Loucy (cell line): ENCODE measurements at regions not wholly inside any gene's neighbourhood (a gene's known extent, or its start where the extent isn't known, plus 50 kb on each side); places are given as distances from the start of the nearest gene placed in this dataset.

Experiments used
- H2AFZ ChIP-seq: fragments of 200-600 bp; sonication (generic); 2 replicates; pipeline ENCODE4 v1.6.0; 2016; ENCODE audit warnings: antibody characterized with exemption, mild to moderate bottlenecking, low read length, moderate library complexity
- H3F3A ChIP-seq: fragments of 200-600 bp; 2 replicates; pipeline ENCODE4 v1.6.0; 2016; ENCODE audit warnings: antibody characterized with exemption, low read depth, mild to moderate bottlenecking
- H3K27me3 ChIP-seq: fragments of 200-600 bp; sonication (generic); 2 replicates; pipeline ENCODE4 v1.6.1; 2014; ENCODE audit warnings: low read length, mild to moderate bottlenecking; ENCODE audit not compliant: insufficient read depth, poor library complexity, severe bottlenecking
- H3K36me3 ChIP-seq: fragments of 200-600 bp; sonication (generic); 2 replicates; pipeline ENCODE4 v1.6.1; 2016; ENCODE audit warnings: low read length; ENCODE audit not compliant: insufficient read depth
- H3K4me1 ChIP-seq: fragments of 200-600 bp; sonication (generic); 2 replicates; pipeline ENCODE4 v1.5.1; 2014; ENCODE audit warnings: low read length, mild to moderate bottlenecking; ENCODE audit not compliant: insufficient read depth, poor library complexity, severe bottlenecking
- H3K4me2 ChIP-seq: fragments of 200-600 bp; sonication (generic); 2 replicates; pipeline ENCODE4 v1.6.0; 2014; ENCODE audit warnings: antibody characterized with exemption, low read length, low read depth, mild to moderate bottlenecking; ENCODE audit not compliant: poor library complexity, severe bottlenecking
- H3K4me3 ChIP-seq: fragments of 200-600 bp; sonication (generic); 2 replicates; pipeline ENCODE4 v1.5.1; 2014; ENCODE audit warnings: low read length, mild to moderate bottlenecking, mixed read lengths; ENCODE audit not compliant: poor library complexity, severe bottlenecking
- H3K79me2 ChIP-seq: fragments of 200-600 bp; sonication (generic); 2 replicates; pipeline ENCODE4 v1.6.1; 2014; ENCODE audit warnings: low read length; ENCODE audit not compliant: insufficient read depth
- H3K9ac ChIP-seq: fragments of 200-600 bp; sonication (generic); 2 replicates; pipeline ENCODE4 v1.6.0; 2014; ENCODE audit warnings: mild to moderate bottlenecking, low read depth, low read length, moderate library complexity; ENCODE audit not compliant: poor library complexity, severe bottlenecking
- H3K9me2 ChIP-seq: fragments of 200-600 bp; sonication (generic); replicated peaks from 2 replicates; pipeline ENCODE4 v1.6.1; 2016; ENCODE audit warnings: low read depth, low read length, mixed read lengths
- H3K9me3 ChIP-seq: fragments of 200-600 bp; sonication (generic); 2 replicates; pipeline ENCODE4 v1.6.1; 2014; ENCODE audit warnings: mild to moderate bottlenecking, antibody characterized with exemption, low read length, low read depth; ENCODE audit not compliant: insufficient read depth
- H4K20me1 ChIP-seq: fragments of 200-600 bp; sonication (generic); 2 replicates; pipeline ENCODE4 v1.6.0; 2014; ENCODE audit warnings: antibody characterized with exemption, low read length, mild to moderate bottlenecking; ENCODE audit not compliant: insufficient read depth, poor library complexity, severe bottlenecking
- EZH2phosphoT487 ChIP-seq: fragments of 200-600 bp; IDR thresholded peaks from 2 replicates; pipeline ENCODE4 v1.6.1; 2018; ENCODE audit warnings: antibody characterized with exemption, mild to moderate bottlenecking, moderate library complexity, borderline replicate concordance
- TF ChIP-seq, protein P1 (sequence below): fragments of 200-600 bp; sonication (generic); conservative IDR thresholded peaks from 2 replicates; pipeline ENCODE4 v1.5.1; 2014; ENCODE audit warnings: mild to moderate bottlenecking, antibody characterized with exemption, low read length

DNA sequence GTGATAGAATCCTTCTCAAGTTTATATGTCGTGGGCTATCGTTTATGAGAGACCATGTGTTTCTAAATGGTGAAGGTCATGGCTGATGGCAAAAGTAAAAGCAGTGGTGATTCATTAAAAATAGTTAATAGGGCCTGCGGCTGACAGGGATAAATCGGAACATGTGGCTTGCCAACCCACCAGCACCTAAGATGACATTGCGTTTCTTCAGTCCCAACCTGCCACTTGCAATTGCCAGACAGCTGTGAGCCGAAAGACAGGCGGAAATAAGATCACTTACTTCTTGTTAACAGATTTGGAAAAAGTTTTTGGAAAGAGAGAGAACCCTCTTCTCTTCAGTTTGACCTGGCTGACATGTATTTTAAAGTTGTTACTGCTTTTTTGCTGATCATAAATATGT is 131.5 kb upstream of the MPPED2 start:
- Histone ChIP-seq H3K27me3 (no peaks in the 10 kb centered on the region), H3K79me2 (no peaks in the 10 kb centered on the region), H3K4me2 (no peak overlapping the region), H2AFZ (no peak overlapping the region), H3K4me1 (no peaks in the 10 kb centered on the region), H3K36me3 (no peaks in the 10 kb centered on the region), H3F3A (no peaks in the 10 kb centered on the region), H3K9me3 (no peaks in the 10 kb centered on the region), H3K9me2 (no peaks in the 10 kb centered on the region), H3K9ac (no peak overlapping the region), H3K4me3 (no peak overlapping the region), H4K20me1 (no peaks in the 10 kb centered on the region)
- TF ChIP-seq EZH2phosphoT487, result no peak
- TF ChIP-seq, protein P1, sequence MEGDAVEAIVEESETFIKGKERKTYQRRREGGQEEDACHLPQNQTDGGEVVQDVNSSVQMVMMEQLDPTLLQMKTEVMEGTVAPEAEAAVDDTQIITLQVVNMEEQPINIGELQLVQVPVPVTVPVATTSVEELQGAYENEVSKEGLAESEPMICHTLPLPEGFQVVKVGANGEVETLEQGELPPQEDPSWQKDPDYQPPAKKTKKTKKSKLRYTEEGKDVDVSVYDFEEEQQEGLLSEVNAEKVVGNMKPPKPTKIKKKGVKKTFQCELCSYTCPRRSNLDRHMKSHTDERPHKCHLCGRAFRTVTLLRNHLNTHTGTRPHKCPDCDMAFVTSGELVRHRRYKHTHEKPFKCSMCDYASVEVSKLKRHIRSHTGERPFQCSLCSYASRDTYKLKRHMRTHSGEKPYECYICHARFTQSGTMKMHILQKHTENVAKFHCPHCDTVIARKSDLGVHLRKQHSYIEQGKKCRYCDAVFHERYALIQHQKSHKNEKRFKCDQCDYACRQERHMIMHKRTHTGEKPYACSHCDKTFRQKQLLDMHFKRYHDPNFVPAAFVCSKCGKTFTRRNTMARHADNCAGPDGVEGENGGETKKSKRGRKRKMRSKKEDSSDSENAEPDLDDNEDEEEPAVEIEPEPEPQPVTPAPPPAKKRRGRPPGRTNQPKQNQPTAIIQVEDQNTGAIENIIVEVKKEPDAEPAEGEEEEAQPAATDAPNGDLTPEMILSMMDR, result no peak

DNA sequence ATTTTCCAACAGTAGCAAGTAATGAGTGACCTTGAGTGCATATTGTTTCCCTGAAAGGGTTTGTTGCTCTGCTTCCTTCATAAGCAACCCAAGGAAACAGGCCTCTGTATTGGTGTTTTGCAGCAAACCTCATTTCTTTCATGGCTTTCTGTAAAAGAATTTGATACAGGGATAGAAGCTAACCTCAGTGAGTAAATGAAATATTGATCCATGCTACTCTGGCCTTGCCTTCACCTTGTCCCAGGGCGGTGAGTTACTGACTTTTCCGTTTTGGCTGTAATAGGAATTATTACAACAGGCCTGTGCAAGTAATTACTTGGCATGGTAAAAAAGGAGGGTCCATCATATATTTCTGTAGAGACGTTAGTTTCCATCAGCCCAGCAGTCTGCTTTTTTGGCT is 130.9 kb upstream of the MPPED2 start:
- TF ChIP-seq, protein P1, result no peak
- TF ChIP-seq EZH2phosphoT487, result no peak
- H3K9me3 ChIP-seq, result no peaks in the 10 kb centered on the region

DNA sequence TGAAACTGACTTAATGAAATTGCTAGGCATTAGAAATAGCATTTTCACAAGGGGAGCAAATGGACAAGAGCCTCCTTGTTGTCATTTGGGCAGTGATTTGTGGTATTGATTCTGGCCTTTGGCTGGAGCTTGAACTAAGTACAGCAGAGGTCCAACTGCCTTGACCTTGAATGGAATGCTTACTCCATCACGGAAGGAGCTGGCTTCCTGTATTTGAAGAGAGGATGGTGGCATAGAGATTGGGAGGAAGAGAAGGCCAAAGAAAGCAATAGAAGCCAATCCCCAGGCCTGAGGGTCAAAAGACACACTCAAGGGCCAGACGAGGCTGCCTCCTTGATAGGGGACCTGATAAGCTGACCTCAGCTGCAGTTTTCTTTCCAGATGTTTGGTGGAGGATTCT is 126.6 kb upstream of the MPPED2 start:
- Histone ChIP-seq H3K9me3 (no peaks in the 10 kb centered on the region), H3F3A (no peaks in the 10 kb centered on the region), H3K4me1 (no peaks in the 10 kb centered on the region), H4K20me1 (no peaks in the 10 kb centered on the region), H3K9ac (no peak overlapping the region), H3K27me3 (no peaks in the 10 kb centered on the region), H3K4me2 (no peak overlapping the region), H2AFZ (no peak overlapping the region), H3K4me3 (no peak overlapping the region), H3K9me2 (no peaks in the 10 kb centered on the region), H3K36me3 (no peaks in the 10 kb centered on the region), H3K79me2 (no peaks in the 10 kb centered on the region)
- TF ChIP-seq, protein P1, result no peak
- no peak for TF ChIP-seq EZH2phosphoT487

More for the DNA sequence above, 130.9 kb upstream of the MPPED2 start:
- Histone ChIP-seq H4K20me1 (no peaks in the 10 kb centered on the region), H3K27me3 (no peaks in the 10 kb centered on the region), H3K4me1 (no peaks in the 10 kb centered on the region), H3K4me3 (no peak overlapping the region), H3K4me2 (no peak overlapping the region), H3K79me2 (no peaks in the 10 kb centered on the region), H3K9ac (no peak overlapping the region), H3F3A (no peaks in the 10 kb centered on the region), H3K36me3 (no peaks in the 10 kb centered on the region), H2AFZ (no peak overlapping the region), H3K9me2 (no peaks in the 10 kb centered on the region)
